Heart left ventricle (tissue), 13 donors: ENCODE measurements at regions not wholly inside any gene's neighbourhood (a gene's known extent, or its start where the extent isn't known, plus 50 kb on each side); places are given as distances from the start of the nearest gene placed in this dataset.

Source experiments
- POLR2A ChIP-seq, 2 donors: fragments of 450-650 bp; IDR thresholded peaks; one replicate each; pipeline ENCODE4 v1.6.1; 2017; ENCODE audit warnings: antibody characterized with exemption in 2 of 2, mild to moderate bottlenecking in 2 of 2, moderate library complexity in 2 of 2
- TF ChIP-seq, protein P1 (sequence below), 12 donors: fragments of 200-600 bp; sonication (generic) in 4 of 12; IDR thresholded peaks; one replicate each; pipeline versions ENCODE4 v1.5.0 to v1.8.0; 2018 to 2022; ENCODE audit warnings: antibody characterized with exemption in 12 of 12, mild to moderate bottlenecking in 5 of 12
- donor health status: ischemic (EF 13 %, LVEDD 7.1; RV severe dilation, severe dysfunction).
- donor health status: DM: no; HTN: yes; CAD: no.
- donor health status: DM: no; HTN: no; CAD: no.
- donor health status: ischemic (EF 25% LVEDD 6.9; RV normal size, moderate dysfunction).
- donor health status: ischemic (EF 25% LVEDD 5.7; RV mildly dilated, moderate dysfunction).
- donor health status: ischemic (EF 35%, LVEDD 5.7; RV mildly dilated, moderate dysfunction).
- donor health status: nonischemic (EF 11% LVEDD 7.7; RV severe dilation, severe dysfunction).
- donor health status: DM: yes; HTN: yes; CAD: no.
- donor health status: PGD.
- donor health status: ischemic (EF 29% LVEDD 5.4; RV normal size, mild dysfunction).
- donor health status: nonischemic (EF 23%, LVEDD 6.1; RV moderate dilation, normal function).

DNA sequence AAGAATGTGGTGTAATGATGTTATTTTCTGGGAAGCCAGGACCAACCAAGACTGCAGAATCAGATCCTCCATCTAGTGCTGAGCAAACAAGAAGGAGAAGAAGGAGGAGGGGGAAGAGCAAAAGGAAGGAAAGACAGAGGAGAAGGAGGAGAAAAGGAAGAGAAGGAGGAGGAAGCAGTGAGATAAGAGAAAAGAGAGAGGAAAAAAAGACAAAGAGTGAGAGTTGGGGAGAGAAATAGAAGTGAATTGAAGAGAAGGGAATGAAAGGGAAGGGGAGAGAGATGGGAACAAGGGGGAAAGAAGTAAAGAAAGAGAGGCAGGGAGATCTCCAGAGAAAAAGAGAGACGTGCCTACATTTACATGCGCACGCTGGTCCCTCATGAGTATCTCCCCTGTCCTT lies 153.5 kb downstream of the MN1 start:
- TF ChIP-seq, protein P1, sequence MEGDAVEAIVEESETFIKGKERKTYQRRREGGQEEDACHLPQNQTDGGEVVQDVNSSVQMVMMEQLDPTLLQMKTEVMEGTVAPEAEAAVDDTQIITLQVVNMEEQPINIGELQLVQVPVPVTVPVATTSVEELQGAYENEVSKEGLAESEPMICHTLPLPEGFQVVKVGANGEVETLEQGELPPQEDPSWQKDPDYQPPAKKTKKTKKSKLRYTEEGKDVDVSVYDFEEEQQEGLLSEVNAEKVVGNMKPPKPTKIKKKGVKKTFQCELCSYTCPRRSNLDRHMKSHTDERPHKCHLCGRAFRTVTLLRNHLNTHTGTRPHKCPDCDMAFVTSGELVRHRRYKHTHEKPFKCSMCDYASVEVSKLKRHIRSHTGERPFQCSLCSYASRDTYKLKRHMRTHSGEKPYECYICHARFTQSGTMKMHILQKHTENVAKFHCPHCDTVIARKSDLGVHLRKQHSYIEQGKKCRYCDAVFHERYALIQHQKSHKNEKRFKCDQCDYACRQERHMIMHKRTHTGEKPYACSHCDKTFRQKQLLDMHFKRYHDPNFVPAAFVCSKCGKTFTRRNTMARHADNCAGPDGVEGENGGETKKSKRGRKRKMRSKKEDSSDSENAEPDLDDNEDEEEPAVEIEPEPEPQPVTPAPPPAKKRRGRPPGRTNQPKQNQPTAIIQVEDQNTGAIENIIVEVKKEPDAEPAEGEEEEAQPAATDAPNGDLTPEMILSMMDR (IDR thresholded peaks at IDR 0.05) = no peak
- no peak for TF ChIP-seq POLR2A (IDR thresholded peaks at IDR 0.05)
